Uterus (tissue), 3 donors: ENCODE measurements at regions not wholly inside any gene's neighbourhood (a gene's known extent, or its start where the extent isn't known, plus 50 kb on each side); places are given as distances from the start of the nearest gene placed in this dataset.

Experiments
- DNase-seq, 2 donors: peaks; one replicate each; pipeline ENCODE4 v3.0.0-alpha.2; 2019 to 2020
- H3K27ac ChIP-seq, 2 donors: fragments of 200-600 bp; sonication (generic); 1 replicate in 1 of 2; 2 replicates in 1 of 2; pipeline ENCODE4 v1.5.1; 2016 to 2018
- H3K27me3 ChIP-seq, 2 donors: fragments of 200-600 bp; sonication (generic); one replicate each; pipeline ENCODE4 v1.5.1; 2018 to 2019; ENCODE audit warnings: control low read depth in 1 of 2
- H3K36me3 ChIP-seq, 2 donors: fragments of 200-600 bp; sonication (generic); one replicate each; pipeline ENCODE4 v1.5.1; 2019; ENCODE audit warnings: control low read depth in 1 of 2
- H3K4me1 ChIP-seq, 2 donors: fragments of 200-600 bp; sonication (generic); one replicate each; pipeline ENCODE4 v1.5.1; 2018 to 2019; ENCODE audit warnings: control low read depth in 1 of 2
- H3K4me3 ChIP-seq, 2 donors: fragments of 200-600 bp; sonication (generic); 1 replicate in 1 of 2; 2 replicates in 1 of 2; pipeline ENCODE4 v1.5.1; 2018 to 2019; ENCODE audit warnings: mild to moderate bottlenecking in 1 of 2
- H3K9me3 ChIP-seq, 2 donors: fragments of 200-600 bp; sonication (generic); one replicate each; pipeline ENCODE4 v1.5.1; 2019; ENCODE audit warnings: control low read depth in 1 of 2
- POLR2A ChIP-seq, 2 donors: fragments of 450-650 bp; IDR thresholded peaks; one replicate each; pipeline ENCODE4 v1.6.1; 2016; ENCODE audit warnings: antibody characterized with exemption in 2 of 2, mild to moderate bottlenecking in 1 of 2, moderate library complexity in 1 of 2
- intact Hi-C: fragments of 100-400 bp; cut with DNase I; formaldehyde crosslinking; loops from one replicate; pipeline ENCODE4 v1.15.1; 2023; ENCODE audit warnings: low total_unique reads
- TF ChIP-seq, protein P1 (sequence below), 4 experiments: fragments of 200-600 bp in 2 of 4; fragments of 450-650 bp in 2 of 4; sonication (generic) in 2 of 4; IDR thresholded peaks; one replicate each; pipeline ENCODE4 v1.5.1; 2016 to 2019; ENCODE audit warnings: antibody characterized with exemption in 4 of 4, mild to moderate bottlenecking in 2 of 4, moderate library complexity in 1 of 4
- donor health status: DM: yes; HTN: yes; CAD: no.

DNA sequence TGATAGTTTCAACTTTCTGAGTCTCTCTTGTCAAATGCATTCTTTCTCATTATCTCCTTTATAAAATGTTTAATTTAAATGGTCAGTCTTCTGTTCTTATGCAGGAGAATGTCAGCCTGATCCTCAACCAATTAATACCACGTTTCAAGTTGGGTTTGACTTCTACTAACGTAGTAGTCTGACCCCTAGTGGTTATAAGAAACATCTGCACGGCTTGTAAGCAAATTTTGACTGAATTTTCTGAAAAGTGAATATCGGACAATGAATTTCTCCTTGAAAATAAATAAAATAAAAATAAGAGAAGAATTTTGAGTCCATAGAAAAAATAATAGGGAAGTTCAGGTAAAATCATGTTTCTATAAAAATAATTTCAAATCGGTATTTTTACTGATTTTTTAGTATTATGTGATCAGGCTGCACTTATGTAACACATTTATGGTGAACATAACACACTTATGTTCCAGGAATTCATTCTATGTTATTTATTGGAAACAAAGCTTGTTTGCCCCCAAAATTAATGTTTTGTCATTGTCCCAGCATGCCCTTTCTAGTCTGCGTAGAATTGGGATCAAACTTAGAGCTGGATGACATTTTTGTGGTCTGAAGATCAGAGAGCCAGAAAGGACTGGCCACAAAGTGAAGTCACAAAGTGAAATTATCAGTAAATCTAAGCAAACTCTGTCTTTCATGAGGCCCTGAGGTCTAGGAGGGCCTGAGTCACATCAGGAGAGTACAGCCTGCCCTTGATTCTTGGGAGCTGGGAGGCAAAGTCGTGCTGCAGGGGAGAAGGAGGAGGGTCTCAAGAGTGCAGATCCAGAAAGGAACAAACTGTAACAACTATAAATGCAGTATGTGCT lies 101.2 kb upstream of the STXBP6 start:
- Histone ChIP-seq H3K27ac (no peak overlapping the region), H3K4me1 (no peaks in the 10 kb centered on the region), H3K4me3 (no peak overlapping the region), H3K27me3 (no peaks in the 10 kb centered on the region), H3K36me3 (no peaks in the 10 kb centered on the region), H3K9me3 (no peaks in the 10 kb centered on the region)
- no peak for DNase-seq
- TF ChIP-seq, protein P1, sequence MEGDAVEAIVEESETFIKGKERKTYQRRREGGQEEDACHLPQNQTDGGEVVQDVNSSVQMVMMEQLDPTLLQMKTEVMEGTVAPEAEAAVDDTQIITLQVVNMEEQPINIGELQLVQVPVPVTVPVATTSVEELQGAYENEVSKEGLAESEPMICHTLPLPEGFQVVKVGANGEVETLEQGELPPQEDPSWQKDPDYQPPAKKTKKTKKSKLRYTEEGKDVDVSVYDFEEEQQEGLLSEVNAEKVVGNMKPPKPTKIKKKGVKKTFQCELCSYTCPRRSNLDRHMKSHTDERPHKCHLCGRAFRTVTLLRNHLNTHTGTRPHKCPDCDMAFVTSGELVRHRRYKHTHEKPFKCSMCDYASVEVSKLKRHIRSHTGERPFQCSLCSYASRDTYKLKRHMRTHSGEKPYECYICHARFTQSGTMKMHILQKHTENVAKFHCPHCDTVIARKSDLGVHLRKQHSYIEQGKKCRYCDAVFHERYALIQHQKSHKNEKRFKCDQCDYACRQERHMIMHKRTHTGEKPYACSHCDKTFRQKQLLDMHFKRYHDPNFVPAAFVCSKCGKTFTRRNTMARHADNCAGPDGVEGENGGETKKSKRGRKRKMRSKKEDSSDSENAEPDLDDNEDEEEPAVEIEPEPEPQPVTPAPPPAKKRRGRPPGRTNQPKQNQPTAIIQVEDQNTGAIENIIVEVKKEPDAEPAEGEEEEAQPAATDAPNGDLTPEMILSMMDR (IDR thresholded peaks at IDR 0.05): peak; percentile 57 to 71 (median 60)
- TF ChIP-seq POLR2A (IDR thresholded peaks at IDR 0.05): no peak
- intact Hi-C loops: no loop called here

DNA sequence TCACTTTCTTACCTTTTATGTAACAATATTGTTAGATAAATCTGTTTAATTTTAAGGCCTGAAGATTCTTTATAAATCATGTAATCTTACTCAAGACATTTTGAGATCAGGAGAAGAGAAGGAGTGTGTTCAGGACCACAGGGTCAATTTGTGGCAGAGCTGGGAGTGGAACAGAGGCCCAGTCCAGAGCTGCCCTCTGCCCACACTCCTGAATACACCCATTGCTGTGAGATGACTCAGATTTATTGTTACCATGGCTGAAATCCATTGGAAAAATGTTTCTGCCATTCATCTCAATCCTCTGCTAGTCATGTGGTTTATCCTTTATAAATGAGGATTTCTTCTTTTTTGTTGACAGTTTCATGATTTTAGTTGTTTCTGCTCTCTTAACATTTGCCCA lies 100.5 kb upstream of the STXBP6 start:
- intact Hi-C loops: no loop called here
- no peak for TF ChIP-seq POLR2A (IDR thresholded peaks at IDR 0.05)
- TF ChIP-seq, protein P1 (IDR thresholded peaks at IDR 0.05): no peak
- no peaks in the 10 kb centered on the region for H3K4me1 ChIP-seq
- H3K27ac ChIP-seq: no peak overlapping the region
- no peaks in the 10 kb centered on the region for H3K27me3 ChIP-seq
- H3K36me3 ChIP-seq: no peaks in the 10 kb centered on the region
- no peak overlapping the region for H3K4me3 ChIP-seq
- DNase-seq: no peak
- no peaks in the 10 kb centered on the region for H3K9me3 ChIP-seq

GRCh38 chr14:25140411-25140810 lies 90.5 kb upstream of the STXBP6 start:
- Histone ChIP-seq H3K4me1 (no peaks in the 10 kb centered on the region), H3K36me3 (no peaks in the 10 kb centered on the region), H3K4me3 (no peak overlapping the region), H3K27me3 (no peaks in the 10 kb centered on the region), H3K27ac (no peak overlapping the region), H3K9me3 (no peaks in the 10 kb centered on the region)
- intact Hi-C loops: no loop called here
- TF ChIP-seq, protein P1 (IDR thresholded peaks at IDR 0.05): no peak
- TF ChIP-seq POLR2A (IDR thresholded peaks at IDR 0.05): no peak
- DNase-seq: no peak

DNA sequence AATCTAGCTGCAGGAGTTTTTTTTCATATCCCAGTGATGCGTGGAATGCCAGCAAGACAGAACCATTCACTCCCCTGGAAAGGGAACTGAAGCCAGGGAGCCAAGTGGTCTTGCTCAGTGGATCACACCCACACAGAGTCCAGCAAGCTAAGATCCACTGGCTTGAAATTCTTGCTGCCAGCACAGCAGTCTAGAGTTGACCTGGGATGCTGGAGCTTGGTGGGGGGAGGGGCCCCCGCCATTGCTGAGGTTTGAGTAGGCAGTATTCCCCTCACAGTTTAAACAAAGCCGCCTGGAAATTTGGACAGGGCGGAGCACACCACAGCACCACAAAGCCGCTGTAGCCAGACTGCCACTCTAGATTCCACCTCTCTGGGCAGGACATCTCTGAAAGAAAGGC lies 86.9 kb upstream of the STXBP6 start:
- no peak overlapping the region for H3K4me3 ChIP-seq
- no peaks in the 10 kb centered on the region for H3K36me3 ChIP-seq
- no peaks in the 10 kb centered on the region for H3K27me3 ChIP-seq
- no peak overlapping the region for H3K27ac ChIP-seq
- no peaks in the 10 kb centered on the region for H3K9me3 ChIP-seq
- no peaks in the 10 kb centered on the region for H3K4me1 ChIP-seq
- intact Hi-C loops: no loop called here
- TF ChIP-seq POLR2A (IDR thresholded peaks at IDR 0.05): no peak
- TF ChIP-seq, protein P1 (IDR thresholded peaks at IDR 0.05): no peak
- DNase-seq: no peak

DNA sequence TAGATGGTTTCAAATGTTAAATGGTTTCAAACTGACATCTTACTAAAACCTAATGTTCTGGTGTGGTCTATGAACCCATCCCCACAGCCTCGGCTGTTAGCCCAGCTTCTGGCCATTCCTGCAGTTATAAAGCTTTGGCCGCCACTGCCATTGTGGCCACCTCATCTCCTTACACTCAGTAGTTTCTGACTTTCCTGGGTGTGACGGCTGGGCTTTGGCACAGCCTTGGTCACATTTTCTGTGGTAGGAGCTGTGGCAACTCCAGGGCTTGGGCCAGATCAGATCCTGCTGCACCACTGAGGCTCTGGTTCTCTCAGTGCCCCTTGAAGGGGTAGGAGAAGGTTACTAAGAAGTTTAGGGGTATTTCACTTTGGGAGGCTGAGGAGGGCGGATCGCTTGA lies 84.2 kb upstream of the STXBP6 start:
- no peak for DNase-seq
- Histone ChIP-seq H3K27me3 (no peaks in the 10 kb centered on the region), H3K27ac (no peak overlapping the region), H3K4me3 (no peak overlapping the region), H3K9me3 (no peaks in the 10 kb centered on the region), H3K36me3 (no peaks in the 10 kb centered on the region), H3K4me1 (no peaks in the 10 kb centered on the region)
- TF ChIP-seq POLR2A (IDR thresholded peaks at IDR 0.05): no peak
- TF ChIP-seq, protein P1 (IDR thresholded peaks at IDR 0.05): no peak
- intact Hi-C loops: no loop called here
